Prostate gland (tissue), 2 donors: ENCODE measurements at regions not wholly inside any gene's neighbourhood (a gene's known extent, or its start where the extent isn't known, plus 50 kb on each side); places are given as distances from the start of the nearest gene placed in this dataset.

Experiments used
- DNase-seq: peaks from one replicate; pipeline ENCODE4 v3.0.0-alpha.2; 2019; ENCODE audit warnings: low spot score
- H3K27ac ChIP-seq, 2 donors: fragments of 200-600 bp; sonication (generic); 2 replicates each; pipeline ENCODE4 v1.5.1; 2017 to 2019
- H3K27me3 ChIP-seq: fragments of 200-600 bp; sonication (generic); replicated peaks from 2 replicates; pipeline ENCODE4 v1.5.1; 2019; ENCODE audit not compliant: insufficient read depth
- H3K36me3 ChIP-seq, 2 donors: fragments of 200-600 bp; sonication (generic); 1 replicate in 1 of 2; 2 replicates in 1 of 2; pipeline versions ENCODE4 v1.5.1 to v1.8.1; 2017 to 2019
- H3K4me1 ChIP-seq: fragments of 200-600 bp; sonication (generic); replicated peaks from 2 replicates; pipeline ENCODE4 v1.5.1; 2019
- H3K4me3 ChIP-seq, 2 donors: fragments of 200-600 bp; sonication (generic); 2 replicates each; pipeline ENCODE4 v1.5.1; 2017 to 2019
- H3K9me3 ChIP-seq: fragments of 200-600 bp; sonication (generic); 2 replicates; pipeline ENCODE4 v1.5.1; 2017
- POLR2A ChIP-seq: fragments of 450-650 bp; IDR thresholded peaks from one replicate; pipeline ENCODE4 v1.6.1; 2016; ENCODE audit warnings: antibody characterized with exemption, mild to moderate bottlenecking
- POLR2AphosphoS5 ChIP-seq: sonication (generic); formaldehyde crosslinking; IDR thresholded peaks from one replicate; pipeline ENCODE4 v1.6.1; 2017; ENCODE audit warnings: antibody characterized with exemption
- WGBS: methylation state at CpG from one replicate; pipeline ENCODE4 v1.1.5; 2018; 5-methylcytosine and 5-hydroxymethylcytosine counted together
- intact Hi-C: fragments of 100-400 bp; cut with DNase I; formaldehyde crosslinking; loops from one replicate; pipeline ENCODE4 v1.14.2; 2022
- TF ChIP-seq, protein P1 (sequence below), 4 experiments: fragments of 200-600 bp in 2 of 4; fragments of 450-650 bp in 2 of 4; sonication (generic) in 2 of 4; IDR thresholded peaks; 1 replicate in 3 of 4; 2 replicates in 1 of 4; pipeline ENCODE4 v1.5.1; 2016 to 2019; ENCODE audit warnings: antibody characterized with exemption in 4 of 4, mild to moderate bottlenecking in 2 of 4, moderate library complexity in 2 of 4

DNA sequence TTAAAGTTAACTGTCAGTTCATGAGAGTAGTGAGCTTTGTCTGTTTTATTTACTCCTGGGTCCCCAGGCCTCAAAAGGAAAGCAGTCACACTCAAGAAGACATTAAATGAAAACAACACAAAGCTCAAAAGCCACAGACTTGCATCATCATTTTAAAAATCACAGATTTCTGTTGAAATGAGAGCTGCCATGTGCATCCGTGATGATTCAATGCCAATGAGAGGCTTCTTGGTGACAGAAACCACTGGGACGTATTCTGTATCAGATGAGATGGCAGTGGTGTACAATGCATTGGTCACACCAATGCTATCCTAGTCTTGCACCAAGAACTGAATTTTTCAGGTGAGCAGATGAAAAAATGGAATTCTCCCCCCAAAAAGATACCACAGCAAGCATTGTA, 204.8 kb downstream of the ANAPC1 start:
- 77% methylated on average over 2 of the region's 2 CpGs for WGBS
- no peak overlapping the region for H3K4me3 ChIP-seq
- intact Hi-C loops, result no loop called here
- DNase-seq, result no peak
- H3K9me3 ChIP-seq, result no peaks in the 10 kb centered on the region
- H3K27me3 ChIP-seq, result no peaks in the 10 kb centered on the region
- no peaks in the 10 kb centered on the region for H3K4me1 ChIP-seq
- no peak overlapping the region for H3K27ac ChIP-seq
- no peaks in the 10 kb centered on the region for H3K36me3 ChIP-seq
- no peak for TF ChIP-seq POLR2AphosphoS5
- TF ChIP-seq, protein P1, sequence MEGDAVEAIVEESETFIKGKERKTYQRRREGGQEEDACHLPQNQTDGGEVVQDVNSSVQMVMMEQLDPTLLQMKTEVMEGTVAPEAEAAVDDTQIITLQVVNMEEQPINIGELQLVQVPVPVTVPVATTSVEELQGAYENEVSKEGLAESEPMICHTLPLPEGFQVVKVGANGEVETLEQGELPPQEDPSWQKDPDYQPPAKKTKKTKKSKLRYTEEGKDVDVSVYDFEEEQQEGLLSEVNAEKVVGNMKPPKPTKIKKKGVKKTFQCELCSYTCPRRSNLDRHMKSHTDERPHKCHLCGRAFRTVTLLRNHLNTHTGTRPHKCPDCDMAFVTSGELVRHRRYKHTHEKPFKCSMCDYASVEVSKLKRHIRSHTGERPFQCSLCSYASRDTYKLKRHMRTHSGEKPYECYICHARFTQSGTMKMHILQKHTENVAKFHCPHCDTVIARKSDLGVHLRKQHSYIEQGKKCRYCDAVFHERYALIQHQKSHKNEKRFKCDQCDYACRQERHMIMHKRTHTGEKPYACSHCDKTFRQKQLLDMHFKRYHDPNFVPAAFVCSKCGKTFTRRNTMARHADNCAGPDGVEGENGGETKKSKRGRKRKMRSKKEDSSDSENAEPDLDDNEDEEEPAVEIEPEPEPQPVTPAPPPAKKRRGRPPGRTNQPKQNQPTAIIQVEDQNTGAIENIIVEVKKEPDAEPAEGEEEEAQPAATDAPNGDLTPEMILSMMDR (IDR thresholded peaks at IDR 0.05), result no peak
- TF ChIP-seq POLR2A, result no peak

DNA sequence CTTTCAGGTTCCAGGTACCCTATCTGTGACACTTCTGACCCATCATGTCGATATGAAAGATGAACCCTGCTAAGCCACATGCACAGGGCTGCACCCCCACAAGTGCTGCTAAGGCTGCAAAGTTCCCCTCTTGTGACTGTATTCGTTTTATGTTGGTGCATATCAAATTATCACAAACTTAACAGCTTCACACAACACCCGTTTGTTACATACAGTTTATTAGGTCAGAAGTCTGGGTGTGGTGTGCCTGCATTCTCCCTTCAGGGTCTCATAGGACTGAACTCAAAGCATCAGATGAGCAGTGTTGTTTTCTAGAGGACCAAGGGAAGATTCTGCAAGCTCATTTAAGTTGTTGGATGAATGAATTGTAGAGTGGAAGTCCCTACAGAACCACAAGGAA, 199.4 kb downstream of the ANAPC1 start:
- no peaks in the 10 kb centered on the region for H3K9me3 ChIP-seq
- H3K4me3 ChIP-seq, result no peak overlapping the region
- intact Hi-C loops, result no loop called here
- DNase-seq, result no peak
- no peaks in the 10 kb centered on the region for H3K4me1 ChIP-seq
- 74% methylated on average over 3 of the region's 3 CpGs for WGBS
- no peak overlapping the region for H3K27ac ChIP-seq
- no peaks in the 10 kb centered on the region for H3K27me3 ChIP-seq
- no peaks in the 10 kb centered on the region for H3K36me3 ChIP-seq
- TF ChIP-seq, protein P1 (IDR thresholded peaks at IDR 0.05), result no peak
- no peak for TF ChIP-seq POLR2A
- TF ChIP-seq POLR2AphosphoS5, result no peak

- H3K4me3 ChIP-seq, result no peak overlapping the region
- H3K36me3 ChIP-seq, result no peaks in the 10 kb centered on the region
- intact Hi-C loops, result no loop called here
- H3K4me1 ChIP-seq, result no peaks in the 10 kb centered on the region
- H3K27me3 ChIP-seq, result no peaks in the 10 kb centered on the region
- H3K27ac ChIP-seq, result no peak overlapping the region
- peak; percentile 22 for DNase-seq
- TF ChIP-seq, protein P1 (IDR thresholded peaks at IDR 0.05), result no peak
- TF ChIP-seq POLR2AphosphoS5, result peak; percentile 12
- H3K9me3 ChIP-seq, result no peaks in the 10 kb centered on the region
Observed at GRCh38 chr2:111685342-111685741, 198.7 kb downstream of the ANAPC1 start.

DNA sequence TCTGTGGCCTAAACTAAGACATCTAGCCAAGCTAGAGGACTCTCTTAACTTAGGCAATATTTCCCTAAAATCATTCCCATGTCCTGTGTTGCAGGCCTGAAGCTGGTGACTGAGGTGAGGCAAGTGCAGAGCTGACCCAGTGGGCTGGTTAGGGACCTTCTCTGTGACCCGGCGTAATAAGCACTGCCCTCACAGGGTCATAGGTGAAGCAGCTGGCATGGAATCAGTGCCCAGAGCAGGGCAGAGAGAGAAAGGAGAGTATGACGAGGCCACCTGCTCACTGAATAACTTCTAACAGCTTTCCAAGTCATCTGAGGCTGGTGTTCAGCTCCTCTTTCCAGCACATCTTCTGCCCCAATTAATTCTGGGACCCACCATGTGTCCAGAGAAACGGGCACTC, 197.0 kb downstream of the ANAPC1 start:
- Histone ChIP-seq H3K27me3 (no peaks in the 10 kb centered on the region), H3K9me3 (no peaks in the 10 kb centered on the region), H3K36me3 (no peaks in the 10 kb centered on the region), H3K4me3 (no peak overlapping the region), H3K27ac (no peak overlapping the region), H3K4me1 (no peaks in the 10 kb centered on the region)
- intact Hi-C loops, result no loop called here
- TF ChIP-seq, protein P1 (IDR thresholded peaks at IDR 0.05), result no peak
- TF ChIP-seq POLR2A (no peak), POLR2AphosphoS5 (no peak)
- no peak for DNase-seq
- 96% methylated on average over 4 of the region's 4 CpGs for WGBS

DNA sequence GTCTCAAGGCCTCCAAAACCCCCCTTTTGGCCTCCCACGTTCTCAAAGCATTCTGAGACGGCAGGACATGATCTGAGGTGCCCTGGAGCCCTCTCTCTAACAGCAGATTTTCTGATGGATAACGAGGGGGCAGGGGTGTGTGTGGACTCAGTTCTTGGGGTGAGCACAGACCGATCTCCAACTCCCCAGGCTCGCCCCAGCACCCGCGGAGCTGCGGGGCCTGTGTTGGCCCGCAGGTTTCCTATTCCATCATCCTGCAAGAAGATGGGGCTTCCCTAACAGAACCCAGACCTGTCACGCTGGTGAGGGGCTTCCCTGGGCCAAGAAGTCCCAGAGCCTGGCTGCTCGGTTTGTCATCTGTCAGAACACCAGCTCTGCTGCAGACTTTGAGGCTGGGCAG, 196.1 kb downstream of the ANAPC1 start:
- no peaks in the 10 kb centered on the region for H3K36me3 ChIP-seq
- H3K27me3 ChIP-seq, result no peaks in the 10 kb centered on the region
- DNase-seq, result no peak
- H3K4me3 ChIP-seq, result no peak overlapping the region
- 93% methylated on average over 11 of the region's 11 CpGs for WGBS
- TF ChIP-seq POLR2AphosphoS5 (no peak), POLR2A (no peak)
- TF ChIP-seq, protein P1 (IDR thresholded peaks at IDR 0.05), result no peak
- no peaks in the 10 kb centered on the region for H3K9me3 ChIP-seq
- no peaks in the 10 kb centered on the region for H3K4me1 ChIP-seq
- no peak overlapping the region for H3K27ac ChIP-seq
- intact Hi-C loops, result no loop called here
